Neural progenitor cell (in vitro differentiated cells): ENCODE measurements at regions not wholly inside any gene's neighbourhood (a gene's known extent, or its start where the extent isn't known, plus 50 kb on each side); places are given as distances from the start of the nearest gene placed in this dataset.

Source experiments
- EZH2 ChIP-seq: fragments of 200-600 bp; sonication (generic); IDR thresholded peaks from 2 replicates; pipeline ENCODE4 v1.6.1; 2017; ENCODE audit warnings: antibody characterized with exemption, mild to moderate bottlenecking, moderate library complexity
- EZH2phosphoT487 ChIP-seq: fragments of 200-600 bp; sonication (generic); IDR thresholded peaks from 2 replicates; pipeline ENCODE4 v1.6.1; 2017; ENCODE audit warnings: antibody characterized with exemption
- TF ChIP-seq, protein P1 (sequence below): fragments of 200-600 bp; sonication (generic); IDR thresholded peaks from 2 replicates; pipeline ENCODE4 v1.5.1; 2017; ENCODE audit warnings: antibody characterized with exemption, mild to moderate bottlenecking

DNA sequence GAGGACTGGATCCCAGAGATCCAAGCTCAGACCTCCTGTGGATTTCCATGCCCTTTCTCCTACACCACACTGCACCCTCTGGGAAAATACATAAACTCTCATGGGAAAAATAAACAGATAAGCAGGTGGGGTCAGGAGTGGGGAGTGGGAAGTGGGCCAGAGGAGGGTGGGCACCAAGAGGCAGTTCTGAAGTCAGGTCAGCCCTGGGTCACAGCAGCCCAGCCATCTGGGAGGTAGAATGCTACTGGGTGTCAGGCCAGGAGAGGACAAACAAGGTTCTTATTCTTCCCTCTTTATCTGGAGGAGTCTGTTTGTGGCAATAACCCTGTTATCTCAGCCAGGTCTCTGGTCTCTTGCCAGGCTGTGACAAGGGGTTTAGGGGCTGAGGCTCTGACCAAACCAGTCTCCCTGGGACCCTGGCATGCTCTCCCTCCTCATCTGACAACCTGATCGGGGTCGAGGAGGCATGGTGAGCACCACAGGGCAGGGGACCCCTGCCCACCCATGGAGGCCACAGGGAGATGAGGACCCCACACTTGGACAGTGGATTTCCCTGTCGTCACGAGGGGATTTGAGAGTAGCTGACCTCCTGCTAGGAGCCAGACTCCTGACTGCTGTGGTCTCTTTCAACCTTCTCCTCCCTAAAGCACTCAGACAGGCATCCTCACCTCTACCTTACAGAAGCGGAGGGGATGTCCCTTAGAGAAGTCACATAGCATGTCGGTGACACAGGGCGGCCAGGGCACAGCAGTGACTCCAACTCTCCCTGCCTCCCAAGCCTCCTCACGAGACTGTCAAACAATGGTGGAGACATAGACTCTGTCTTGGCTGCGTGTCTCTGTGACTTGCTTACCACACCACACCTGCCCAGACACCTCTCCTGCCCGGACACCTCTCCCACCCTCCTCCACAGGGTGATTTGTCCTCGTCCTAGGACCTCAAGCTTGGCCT, 51.3 kb upstream of the IFFO2 start:
- TF ChIP-seq, protein P1, sequence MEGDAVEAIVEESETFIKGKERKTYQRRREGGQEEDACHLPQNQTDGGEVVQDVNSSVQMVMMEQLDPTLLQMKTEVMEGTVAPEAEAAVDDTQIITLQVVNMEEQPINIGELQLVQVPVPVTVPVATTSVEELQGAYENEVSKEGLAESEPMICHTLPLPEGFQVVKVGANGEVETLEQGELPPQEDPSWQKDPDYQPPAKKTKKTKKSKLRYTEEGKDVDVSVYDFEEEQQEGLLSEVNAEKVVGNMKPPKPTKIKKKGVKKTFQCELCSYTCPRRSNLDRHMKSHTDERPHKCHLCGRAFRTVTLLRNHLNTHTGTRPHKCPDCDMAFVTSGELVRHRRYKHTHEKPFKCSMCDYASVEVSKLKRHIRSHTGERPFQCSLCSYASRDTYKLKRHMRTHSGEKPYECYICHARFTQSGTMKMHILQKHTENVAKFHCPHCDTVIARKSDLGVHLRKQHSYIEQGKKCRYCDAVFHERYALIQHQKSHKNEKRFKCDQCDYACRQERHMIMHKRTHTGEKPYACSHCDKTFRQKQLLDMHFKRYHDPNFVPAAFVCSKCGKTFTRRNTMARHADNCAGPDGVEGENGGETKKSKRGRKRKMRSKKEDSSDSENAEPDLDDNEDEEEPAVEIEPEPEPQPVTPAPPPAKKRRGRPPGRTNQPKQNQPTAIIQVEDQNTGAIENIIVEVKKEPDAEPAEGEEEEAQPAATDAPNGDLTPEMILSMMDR = no peak
- TF ChIP-seq EZH2 (no peak), EZH2phosphoT487 (no peak)
